ENCODE measurements at regions not wholly inside any gene's neighbourhood (a gene's known extent, or its start where the extent isn't known, plus 50 kb on each side); places are given as distances from the start of the nearest gene placed in this dataset.
A peak's percentile ranks its signal among the peaks of the same experiment; 100 is the strongest.

DNA sequence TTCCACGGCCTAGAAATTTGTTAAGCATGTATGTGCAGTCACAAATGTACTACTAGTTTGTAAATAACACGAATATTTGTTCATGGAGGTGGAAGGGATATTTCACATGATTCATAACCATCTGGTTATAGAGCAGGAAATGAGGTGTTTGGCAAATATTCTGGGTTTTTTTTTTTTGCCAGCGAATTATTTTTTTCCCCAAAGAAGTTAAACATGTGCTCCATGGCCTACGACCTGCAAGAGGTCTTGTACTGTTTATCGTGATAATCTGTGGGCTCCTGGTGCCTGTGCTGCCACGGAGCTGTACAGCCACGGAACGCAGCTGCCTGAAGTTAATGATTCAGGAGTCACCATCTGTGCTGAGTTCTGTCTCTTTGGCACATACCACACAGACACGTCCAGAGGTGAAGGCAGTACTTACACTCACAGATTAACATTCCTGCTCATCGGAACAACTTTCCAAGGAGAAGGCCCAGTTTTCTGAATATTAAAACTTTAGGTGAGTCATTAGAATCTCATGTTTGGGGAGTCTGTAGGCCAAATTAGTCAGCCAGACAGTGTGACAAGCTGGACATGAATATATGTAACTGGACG, 156.3 kb downstream of the TMX1 start:
- no peak for DNase-seq (ENCODE audit: low read depth in 2 of 2)

- DNase-seq (ENCODE audit: low read depth in 2 of 2): no peak
Observed at GRCh38 chr14:51398898-51399297, 158.9 kb downstream of the TMX1 start.

- no peak for DNase-seq (ENCODE audit: low read depth in 2 of 2)
Observed at GRCh38 chr14:51400139-51400538, 160.1 kb downstream of the TMX1 start.

GRCh38 chr14:51401272-51401671, 161.2 kb downstream of the TMX1 start:
- no peak for DNase-seq (ENCODE audit: low read depth in 2 of 2)

DNA sequence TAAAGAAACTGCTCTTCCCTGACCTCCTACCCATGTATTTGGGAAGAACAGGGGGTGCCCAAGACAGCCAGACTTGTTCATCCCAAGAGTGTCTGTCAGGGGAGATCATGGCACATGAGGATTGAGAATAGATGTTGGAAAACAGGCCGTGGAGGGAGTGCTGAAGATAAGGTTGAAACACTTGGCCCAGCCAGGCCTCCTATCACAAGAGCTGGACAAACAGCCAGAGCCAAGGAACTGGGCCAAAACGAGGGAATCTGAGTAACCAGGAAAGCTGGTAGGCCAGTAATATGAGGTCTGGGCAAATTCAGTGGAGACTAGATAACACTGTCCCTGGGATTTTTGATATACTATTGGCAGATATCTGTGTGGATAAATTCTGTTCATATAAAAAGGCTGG, 161.7 kb downstream of the TMX1 start:
- no peak for DNase-seq (ENCODE audit: low read depth in 2 of 2)

DNA sequence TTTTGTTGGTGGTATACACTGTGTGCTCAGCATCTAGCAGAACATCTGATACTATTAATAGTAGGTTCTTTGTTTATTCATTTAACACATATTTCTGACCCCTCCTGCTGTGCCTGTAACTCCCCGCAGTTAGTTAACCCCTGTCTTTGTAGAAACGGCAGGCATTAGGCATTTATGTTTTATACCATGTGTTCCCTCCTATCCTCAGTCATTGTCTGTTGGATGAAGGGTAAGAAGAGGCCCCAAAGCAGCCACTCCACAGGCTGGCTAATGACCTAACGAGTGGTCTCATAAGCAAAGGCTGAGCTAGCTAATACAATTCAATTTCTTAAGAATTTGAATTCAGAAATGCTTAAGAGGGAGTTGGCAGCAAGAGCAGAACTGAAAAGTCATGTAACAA, 170.8 kb downstream of the TMX1 start:
- no peak for DNase-seq (ENCODE audit: low read depth in 2 of 2)

DNA sequence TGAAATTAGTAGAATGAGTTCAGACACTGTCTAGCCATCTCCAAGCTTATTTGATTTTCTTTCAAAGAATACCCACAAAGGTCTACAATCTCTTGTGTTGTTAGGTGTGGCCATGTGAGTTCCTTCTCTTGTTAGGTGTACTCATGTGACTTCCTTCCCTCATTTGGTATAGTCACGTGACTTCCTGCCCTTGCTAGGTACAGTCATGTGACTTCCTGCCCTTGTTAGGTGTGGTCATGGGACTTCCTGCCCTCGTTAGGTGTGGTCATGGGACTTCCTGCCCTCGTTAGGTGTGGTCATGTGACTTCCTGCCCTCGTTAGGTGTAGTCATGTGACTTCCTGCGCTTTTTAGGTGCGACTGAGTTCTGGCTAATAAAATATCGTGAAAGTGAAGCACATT, 179.6 kb downstream of the TMX1 start:
- DNase-seq (ENCODE audit: low read depth in 2 of 2): peak in 1 of 2 donors; percentile 1

DNA sequence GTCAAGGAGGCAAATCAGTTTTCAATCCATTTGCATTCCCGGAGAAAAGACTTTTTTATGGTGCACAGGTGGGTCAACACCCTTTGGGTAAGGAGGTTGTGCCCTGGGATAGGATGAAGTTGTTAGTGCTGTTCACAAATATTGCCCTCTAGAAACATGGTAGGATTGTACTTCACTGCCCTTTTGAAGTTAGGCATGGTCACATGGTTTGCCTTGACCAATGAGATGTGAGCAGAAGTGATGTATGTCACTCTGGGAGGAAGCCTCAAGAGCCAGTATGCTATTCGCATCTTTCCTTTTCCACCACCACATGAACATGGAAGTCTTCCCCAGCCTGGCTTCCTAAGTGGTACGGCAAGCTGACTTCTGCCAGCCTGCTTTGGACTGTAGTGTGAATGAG, 182.7 kb downstream of the TMX1 start:
- DNase-seq (ENCODE audit: low read depth in 2 of 2): no peak

DNA sequence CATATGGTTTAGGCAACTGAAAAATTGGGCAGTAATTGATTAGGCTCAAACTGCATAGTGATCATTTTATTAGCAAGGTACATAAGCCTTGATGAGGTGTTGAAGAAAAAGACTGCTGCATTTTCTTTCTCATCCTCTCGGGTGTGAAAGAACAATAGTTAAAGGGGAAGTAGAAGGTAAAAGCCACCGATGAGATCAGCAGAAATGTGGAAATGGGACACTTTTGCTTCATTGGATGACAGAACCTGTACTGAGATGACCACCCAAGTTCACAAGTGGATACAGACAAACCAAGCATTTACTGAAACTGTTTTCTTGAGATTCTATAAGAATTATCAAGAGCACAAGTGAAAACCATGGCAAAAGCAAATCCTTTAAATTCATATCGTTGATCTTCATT, 184.0 kb downstream of the TMX1 start:
- no peak for DNase-seq (ENCODE audit: low read depth in 2 of 2)

DNA sequence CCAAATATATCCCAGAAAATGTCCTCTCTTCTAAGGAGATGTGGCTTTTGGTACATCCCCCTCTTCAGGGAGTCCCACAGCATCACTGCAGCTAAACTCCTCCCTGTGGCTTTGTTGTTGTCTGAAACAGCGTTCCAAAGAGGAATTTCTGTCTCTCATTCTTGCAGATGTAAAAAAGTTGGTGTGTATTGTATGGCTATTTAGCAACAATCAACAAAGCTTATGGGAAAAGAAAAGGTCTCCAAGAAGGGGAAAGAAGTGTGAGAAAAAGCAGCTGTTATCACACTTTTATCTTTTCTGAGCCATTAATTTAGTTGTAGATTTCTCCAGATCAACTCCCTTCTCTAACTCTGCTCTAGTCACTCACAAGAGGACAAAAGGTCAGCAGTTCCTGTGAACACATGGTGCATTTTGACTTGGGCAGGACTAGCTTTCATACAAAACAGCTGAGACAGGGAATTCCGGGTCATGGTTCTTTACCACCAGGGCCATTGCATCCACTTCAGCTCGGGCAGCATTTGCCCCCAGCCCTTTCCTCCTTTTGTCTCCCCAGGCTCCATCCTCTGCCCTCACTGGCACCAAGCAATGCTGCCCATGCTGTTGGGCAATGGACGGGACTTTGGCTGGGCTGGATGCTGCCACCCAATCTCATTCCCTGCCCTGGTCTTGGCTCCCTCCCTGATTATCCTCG, 184.7 kb downstream of the TMX1 start:
- no peak for DNase-seq (ENCODE audit: low read depth in 2 of 2)

- DNase-seq (ENCODE audit: low read depth in 2 of 2): no peak
Observed at GRCh38 chr14:51428981-51429380, 188.9 kb downstream of the TMX1 start.

GRCh38 chr14:51430079-51430478, 190.0 kb downstream of the TMX1 start:
- no peak for DNase-seq (ENCODE audit: low read depth in 2 of 2)

DNA sequence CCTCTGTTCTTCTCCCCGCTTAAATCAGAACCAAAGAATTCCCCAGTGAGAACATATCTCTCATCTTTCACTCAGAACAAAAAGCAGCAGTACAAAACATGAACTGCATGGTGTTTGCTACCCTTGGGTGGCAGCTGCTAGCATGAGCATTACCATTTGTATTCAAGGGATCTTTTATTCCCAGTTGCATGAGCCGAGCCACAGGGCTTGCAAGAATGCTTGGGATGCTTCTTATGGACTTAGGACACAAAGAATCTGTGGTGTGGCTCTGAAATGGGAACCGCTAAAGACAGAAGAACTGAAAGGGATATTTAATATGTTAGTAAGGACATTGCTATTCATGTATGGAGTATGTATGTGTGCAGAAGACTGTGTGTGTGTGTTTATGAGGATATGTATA, 190.6 kb downstream of the TMX1 start:
- DNase-seq (ENCODE audit: low read depth in 2 of 2): no peak

GRCh38 chr14:51431033-51431709, 191.1 kb downstream of the TMX1 start:
- DNase-seq (ENCODE audit: low read depth in 2 of 2): no peak

DNA sequence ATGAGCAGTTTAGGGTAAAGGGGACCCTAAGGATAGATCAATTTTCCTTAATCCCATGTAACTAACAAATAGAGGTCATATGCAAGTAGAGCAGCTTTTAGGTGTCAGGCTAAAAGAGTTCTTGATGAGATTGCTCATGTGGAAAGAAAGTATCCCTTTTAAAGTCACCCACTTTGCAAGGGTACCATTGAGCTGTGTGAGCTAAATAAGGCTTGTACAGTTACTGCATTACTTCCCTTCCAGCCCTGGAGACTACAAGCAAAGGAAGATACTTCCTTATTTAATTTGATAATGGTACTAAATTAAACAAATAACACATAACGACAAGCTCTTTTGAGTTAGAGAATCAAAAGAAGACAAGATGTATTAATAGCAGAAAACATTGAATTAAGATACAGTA, 191.7 kb downstream of the TMX1 start:
- DNase-seq (ENCODE audit: low read depth in 2 of 2): no peak

DNA sequence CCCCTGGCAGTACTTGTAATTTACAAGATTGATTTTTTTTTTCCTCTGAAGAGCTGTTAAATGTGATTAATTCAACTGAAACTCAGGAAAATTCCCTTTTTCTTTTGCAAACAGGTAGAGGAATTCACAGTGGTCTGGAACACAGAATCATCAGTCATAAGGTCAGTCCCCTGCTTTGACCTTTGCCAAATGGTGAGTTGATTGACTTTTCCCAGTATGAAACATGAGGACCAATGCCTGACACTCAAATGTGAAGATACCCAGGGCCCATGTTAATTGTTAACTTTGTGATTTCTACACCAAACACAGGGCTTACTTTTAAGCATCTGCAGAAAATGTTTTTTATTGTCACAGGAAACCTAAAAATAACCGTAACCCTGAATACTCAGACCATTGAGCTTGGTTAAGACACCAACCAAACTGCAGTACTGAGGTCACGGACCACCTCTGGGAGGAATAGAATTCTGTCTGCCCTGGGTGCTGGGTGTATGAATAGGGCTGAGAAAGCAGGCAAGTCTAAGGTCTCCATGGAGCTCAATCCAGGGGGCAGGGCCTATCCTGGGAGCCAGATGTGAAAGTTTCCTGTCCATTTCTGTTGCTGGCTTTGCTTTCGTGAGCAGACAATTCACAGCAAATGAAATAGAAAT, 192.4 kb downstream of the TMX1 start:
- no peak for DNase-seq (ENCODE audit: low read depth in 2 of 2)

GRCh38 chr14:51436630-51437029, 196.6 kb downstream of the TMX1 start:
- DNase-seq (ENCODE audit: low read depth in 2 of 2): no peak

DNA sequence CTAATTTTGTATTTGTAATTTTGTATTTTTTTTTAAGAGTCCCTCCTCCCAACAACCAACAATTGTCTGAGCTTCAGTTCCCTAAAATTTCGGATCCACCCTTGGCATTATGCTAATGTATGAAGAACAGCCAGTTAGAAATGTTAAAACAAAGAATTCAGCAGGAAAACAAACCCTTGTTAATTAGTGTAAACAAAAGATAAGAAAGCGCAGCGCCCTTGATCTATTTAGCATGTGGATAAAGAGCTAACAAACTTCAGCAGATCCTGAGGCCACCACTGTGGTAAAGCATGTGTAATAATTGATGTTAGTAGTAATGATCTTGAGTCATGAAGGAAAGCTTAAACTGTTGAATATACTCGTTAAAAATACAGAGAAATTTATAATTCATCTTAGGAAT, 199.8 kb downstream of the TMX1 start:
- DNase-seq (ENCODE audit: low read depth in 2 of 2): no peak

DNA sequence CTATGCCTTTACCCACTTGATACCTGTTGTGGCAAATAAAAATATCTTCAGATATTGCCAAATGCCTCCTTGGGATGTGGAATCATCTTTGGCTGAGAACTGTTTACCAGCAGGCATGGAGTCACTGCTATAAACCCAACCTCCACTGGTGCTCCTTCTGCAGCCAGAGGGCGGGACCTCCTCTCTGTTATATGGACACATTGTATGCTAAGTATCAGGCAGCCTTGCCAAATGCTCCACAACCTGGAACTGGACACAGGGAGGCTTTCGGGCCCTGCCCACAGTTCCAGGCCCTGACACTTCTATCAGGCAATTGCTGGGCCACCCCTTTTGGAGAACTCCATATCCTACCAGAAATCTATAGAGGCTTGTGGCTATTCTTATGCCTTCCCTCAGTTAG, 201.0 kb downstream of the TMX1 start:
- DNase-seq (ENCODE audit: low read depth in 2 of 2): no peak

DNA sequence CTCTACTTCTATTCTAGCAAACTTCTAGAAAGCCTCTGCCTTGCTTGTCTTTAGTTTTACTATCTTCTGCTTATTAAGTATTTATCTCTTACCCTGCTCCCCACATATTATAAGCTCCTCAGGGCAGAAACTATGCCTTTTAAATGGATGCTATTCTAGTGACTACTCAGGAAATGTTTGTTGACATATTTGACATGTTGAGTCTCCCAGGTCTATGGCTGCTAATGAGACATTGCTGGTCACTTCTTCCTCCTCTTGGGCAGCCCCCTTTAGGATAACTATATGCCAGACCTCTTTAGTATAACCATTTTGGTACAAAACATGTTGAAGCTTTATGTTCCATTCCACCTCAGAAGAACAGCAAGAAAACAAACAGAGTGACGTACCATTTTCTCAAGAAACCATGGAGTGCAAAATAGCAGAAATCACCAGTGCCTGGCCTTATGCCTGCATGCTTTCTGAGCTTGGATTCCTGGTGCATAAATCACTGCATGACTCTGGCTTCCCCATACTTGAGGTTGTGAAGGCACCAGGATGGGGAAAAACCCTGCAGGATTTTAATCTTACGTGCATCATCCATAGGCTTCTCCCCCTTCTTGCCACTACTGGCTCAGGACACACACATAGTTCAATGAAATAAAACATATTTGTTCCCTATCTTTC, 202.6 kb downstream of the TMX1 start:
- DNase-seq (ENCODE audit: low read depth in 2 of 2): no peak

DNA sequence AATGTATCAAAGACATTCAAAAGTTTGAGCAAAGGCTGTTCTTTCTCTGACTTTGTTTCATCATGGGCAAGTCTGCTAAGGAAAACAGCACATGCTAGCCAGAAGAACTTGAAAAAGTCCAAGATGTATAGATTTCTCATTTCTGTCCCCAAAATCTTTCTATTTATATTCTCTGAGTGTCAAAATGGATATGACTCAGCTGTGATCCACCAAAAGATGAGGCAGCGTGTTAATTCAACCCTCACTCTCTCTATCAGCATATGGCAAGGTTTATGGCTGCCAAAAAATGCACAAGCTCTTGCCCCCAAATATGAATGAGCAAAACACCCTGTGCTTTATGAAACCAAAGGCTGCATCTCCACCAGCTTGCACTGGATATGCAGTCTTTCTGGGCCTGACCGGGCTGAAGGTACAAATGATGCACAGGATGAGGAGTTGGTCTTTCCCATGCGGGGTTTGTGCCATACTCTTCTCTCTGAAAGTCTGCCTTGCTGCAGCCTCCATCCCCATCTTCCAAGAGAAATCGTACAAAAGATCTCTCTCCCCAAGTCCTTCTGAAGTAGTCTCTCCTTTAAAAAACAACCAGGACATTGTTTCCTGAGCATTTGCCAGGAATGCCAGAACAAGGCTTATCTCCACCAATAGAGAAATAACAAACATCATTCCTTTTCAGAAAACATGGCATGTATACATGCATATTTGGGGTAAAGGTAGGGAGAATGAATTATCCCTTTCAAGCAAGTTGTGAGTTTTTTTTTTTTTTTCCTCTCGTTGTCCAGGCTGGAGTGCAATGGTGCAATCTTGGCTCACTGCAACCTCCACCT, 203.4 kb downstream of the TMX1 start:
- DNase-seq (ENCODE audit: low read depth in 2 of 2): no peak

All from stimulated activated CD4-positive, alpha-beta T cell treated with anti-CD3 and anti-CD28 coated beads, Interleukin-1b, Interleukin-23, amount 100 ng/mL, for 4 hours (primary cell).